ENCODE measurements at regions not wholly inside any gene's neighbourhood (a gene's known extent, or its start where the extent isn't known, plus 50 kb on each side); places are given as distances from the start of the nearest gene placed in this dataset.

GRCh38 chr2:136295168-136295567 lies 177.2 kb upstream of the CXCR4 start:
- TF ChIP-seq CTCF (IDR thresholded peaks at IDR 0.05) (no peak), POLR2A (IDR thresholded peaks at IDR 0.05) (no peak)

Data from right lobe of liver (tissue), 4 donors.